Calu3 (cell line): ENCODE measurements at regions not wholly inside any gene's neighbourhood (a gene's known extent, or its start where the extent isn't known, plus 50 kb on each side); places are given as distances from the start of the nearest gene placed in this dataset.

Source experiments
- BruUV-seq: library from RNA; stranded (reverse); fragments of 400-500 nt; replicated peaks from 2 replicates; lab custom pipeline; 2021; lab: Mats Ljungman, UMichigan
- CTCF ChIA-PET: fragments of 300-600 bp; sonication (Branson Sonifier 250); formaldehyde crosslinking; loops from one replicate; lab custom pipeline; 2022; ENCODE audit warnings: antibody characterized with exemption; lab: Charles Lee
- DNase-seq: peaks from one replicate; pipeline ENCODE4 v3.0.0; 2022
- H3K27ac Mint-ChIP-seq: one replicate; pipeline ENCODE4 v1.8.0; 2022; ENCODE audit warnings: mixed read lengths; ENCODE audit not compliant: unreplicated experiment
- H3K27me3 Mint-ChIP-seq: one replicate; pipeline ENCODE4 v1.8.0; 2022; ENCODE audit warnings: mixed read lengths; ENCODE audit not compliant: unreplicated experiment
- H3K36me3 Mint-ChIP-seq: one replicate; pipeline ENCODE4 v1.8.0; 2022; ENCODE audit warnings: mild to moderate bottlenecking, moderate library complexity, mixed read lengths; ENCODE audit not compliant: insufficient read depth, unreplicated experiment
- H3K4me1 Mint-ChIP-seq: one replicate; pipeline ENCODE4 v1.8.0; 2022; ENCODE audit warnings: mild to moderate bottlenecking, low read depth, mixed read lengths; ENCODE audit not compliant: unreplicated experiment
- H3K4me3 Mint-ChIP-seq: one replicate; pipeline ENCODE4 v1.8.0; 2022; ENCODE audit warnings: mild to moderate bottlenecking, low read depth, moderate library complexity, mixed read lengths; ENCODE audit not compliant: unreplicated experiment
- H3K9me3 Mint-ChIP-seq: one replicate; pipeline ENCODE4 v1.8.0; 2022; ENCODE audit warnings: low read depth, mixed read lengths; ENCODE audit not compliant: unreplicated experiment
- intact Hi-C: fragments of 100-400 bp; cut with micrococcal nuclease; formaldehyde crosslinking; loops from one replicate; pipeline ENCODE4 v1.10.0; 2022; ENCODE audit not compliant: unreplicated experiment
- TF ChIP-seq, protein P1 (sequence below): fragments of 200-600 bp; IDR thresholded peaks from one replicate; pipeline ENCODE4 v1.8.0; 2022; ENCODE audit warnings: antibody characterized with exemption; ENCODE audit not compliant: unreplicated experiment

DNA sequence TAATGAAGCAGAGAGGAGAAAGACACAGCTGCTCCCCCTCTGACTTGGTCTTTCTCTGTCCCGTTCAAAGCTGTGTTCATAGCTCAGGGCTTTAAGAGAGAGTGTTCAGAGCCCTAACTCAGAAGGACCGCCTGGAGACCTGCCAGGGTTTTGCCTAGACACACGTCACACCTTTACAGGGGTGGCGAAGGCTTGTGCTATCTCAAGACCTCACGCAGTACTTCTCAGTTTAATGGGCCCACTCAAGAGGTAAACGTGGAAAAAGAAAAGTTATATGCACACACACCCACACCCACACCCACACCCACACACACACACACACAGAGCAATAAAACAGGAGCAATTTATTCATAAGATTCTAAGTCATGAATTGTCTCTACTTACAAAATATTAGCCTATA, 374.3 kb downstream of the C12orf75 start:
- CTCF ChIA-PET, result interaction anchor here (0.7 to 2.6 kb wide), 3 partner anchors 284 to 431 kb away, joined by 3 to 10 read pairs (median 3); no protein-coding TSS in a partner anchor
- peaks cover 20% of the 10 kb centered on the region for H3K27me3 Mint-ChIP-seq
- TF ChIP-seq, protein P1, sequence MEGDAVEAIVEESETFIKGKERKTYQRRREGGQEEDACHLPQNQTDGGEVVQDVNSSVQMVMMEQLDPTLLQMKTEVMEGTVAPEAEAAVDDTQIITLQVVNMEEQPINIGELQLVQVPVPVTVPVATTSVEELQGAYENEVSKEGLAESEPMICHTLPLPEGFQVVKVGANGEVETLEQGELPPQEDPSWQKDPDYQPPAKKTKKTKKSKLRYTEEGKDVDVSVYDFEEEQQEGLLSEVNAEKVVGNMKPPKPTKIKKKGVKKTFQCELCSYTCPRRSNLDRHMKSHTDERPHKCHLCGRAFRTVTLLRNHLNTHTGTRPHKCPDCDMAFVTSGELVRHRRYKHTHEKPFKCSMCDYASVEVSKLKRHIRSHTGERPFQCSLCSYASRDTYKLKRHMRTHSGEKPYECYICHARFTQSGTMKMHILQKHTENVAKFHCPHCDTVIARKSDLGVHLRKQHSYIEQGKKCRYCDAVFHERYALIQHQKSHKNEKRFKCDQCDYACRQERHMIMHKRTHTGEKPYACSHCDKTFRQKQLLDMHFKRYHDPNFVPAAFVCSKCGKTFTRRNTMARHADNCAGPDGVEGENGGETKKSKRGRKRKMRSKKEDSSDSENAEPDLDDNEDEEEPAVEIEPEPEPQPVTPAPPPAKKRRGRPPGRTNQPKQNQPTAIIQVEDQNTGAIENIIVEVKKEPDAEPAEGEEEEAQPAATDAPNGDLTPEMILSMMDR, result no peak
- no peaks in the 10 kb centered on the region for H3K4me1 Mint-ChIP-seq
- H3K4me3 Mint-ChIP-seq, result no peak overlapping the region
- no peaks in the 10 kb centered on the region for H3K36me3 Mint-ChIP-seq
- no TSS peak for BruUV-seq
- no peak overlapping the region for H3K27ac Mint-ChIP-seq
- DNase-seq, result no peak
- no peaks in the 10 kb centered on the region for H3K9me3 Mint-ChIP-seq
- intact Hi-C loops, result loop anchor here (2.0 to 5.0 kb wide), 3 partner anchors 284 to 432 kb away; no protein-coding TSS in a partner anchor

GRCh38 chr12:105705235-105705634, 374.7 kb downstream of the C12orf75 start:
- Mint-ChIP-seq H3K4me1 (no peaks in the 10 kb centered on the region), H3K9me3 (no peaks in the 10 kb centered on the region), H3K27me3 (peaks cover 20% of the 10 kb centered on the region), H3K27ac (no peak overlapping the region), H3K4me3 (no peak overlapping the region), H3K36me3 (no peaks in the 10 kb centered on the region)
- TF ChIP-seq, protein P1, result no peak
- CTCF ChIA-PET, result interaction anchor here (0.7 to 2.6 kb wide), 3 partner anchors 285 to 431 kb away, joined by 3 to 10 read pairs (median 3); no protein-coding TSS in a partner anchor
- intact Hi-C loops, result loop anchor here (2.0 to 5.0 kb wide), 3 partner anchors 284 to 432 kb away; no protein-coding TSS in a partner anchor
- BruUV-seq, result no TSS peak
- DNase-seq, result no peak

- H3K27ac Mint-ChIP-seq, result no peak overlapping the region
- no peaks in the 10 kb centered on the region for H3K9me3 Mint-ChIP-seq
- CTCF ChIA-PET, result interaction anchor here (0.7 to 2.6 kb wide), 4 partner anchors 184 to 430 kb away, joined by 3 to 10 read pairs (median 4); no protein-coding TSS in a partner anchor
- no TSS peak for BruUV-seq
- H3K4me1 Mint-ChIP-seq, result no peaks in the 10 kb centered on the region
- DNase-seq, result peak; percentile 55
- TF ChIP-seq, protein P1, result peak; percentile 71
- H3K27me3 Mint-ChIP-seq, result peaks cover 20% of the 10 kb centered on the region
- no peak overlapping the region for H3K4me3 Mint-ChIP-seq
- no peaks in the 10 kb centered on the region for H3K36me3 Mint-ChIP-seq
- intact Hi-C loops, result loop anchor here (2.0 to 5.0 kb wide), 3 partner anchors 285 to 431 kb away; no protein-coding TSS in a partner anchor
These were observed 375.3 kb downstream of the C12orf75 start for GRCh38 chr12:105705765-105706164.

DNA sequence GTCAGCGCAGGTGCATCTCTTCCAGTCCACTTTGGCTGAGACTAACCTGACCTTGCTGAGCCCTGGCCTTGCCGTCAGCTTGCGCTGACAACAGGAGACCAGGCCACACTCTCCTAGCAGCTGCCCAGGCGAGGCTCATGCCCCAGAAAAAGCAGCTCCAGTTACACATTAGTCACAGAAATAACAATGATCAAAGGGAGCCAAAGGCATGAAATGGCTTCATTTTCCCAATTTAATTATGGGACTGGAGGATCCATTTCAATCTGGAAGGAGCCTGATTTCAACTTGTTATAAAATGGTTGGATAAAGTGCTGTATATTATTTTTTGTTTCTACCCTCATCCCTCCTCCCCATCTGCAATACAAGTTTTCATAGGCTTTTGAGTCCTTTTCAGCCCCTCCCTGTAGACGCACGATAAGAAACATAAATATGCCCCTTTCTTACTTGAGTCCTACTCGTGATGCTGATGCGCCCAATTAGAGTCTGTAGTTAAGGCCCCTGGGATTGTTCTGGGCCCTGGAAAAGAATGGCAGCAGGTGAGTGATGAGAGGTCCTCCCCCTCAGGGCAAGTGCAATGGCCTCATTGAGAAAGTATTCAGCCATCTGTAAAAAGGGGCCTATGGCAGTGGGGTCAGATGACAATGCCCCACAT, 376.0 kb downstream of the C12orf75 start:
- Mint-ChIP-seq H3K27me3 (peaks cover 20% of the 10 kb centered on the region), H3K9me3 (no peaks in the 10 kb centered on the region), H3K4me1 (no peaks in the 10 kb centered on the region), H3K36me3 (no peaks in the 10 kb centered on the region), H3K4me3 (no peak overlapping the region), H3K27ac (no peak overlapping the region)
- intact Hi-C loops, result loop anchor here (5.0 kb wide), 1 partner anchor 371 kb away; no protein-coding TSS in a partner anchor
- DNase-seq, result no peak
- no TSS peak for BruUV-seq
- CTCF ChIA-PET, result interaction anchor here (0.8 to 2.6 kb wide), 3 partner anchors 183 to 428 kb away, joined by 3 to 10 read pairs (median 4); no protein-coding TSS in a partner anchor
- TF ChIP-seq, protein P1, result no peak
